Activated CD4-positive, alpha-beta T cell treated with anti-CD3 and anti-CD28 coated beads, Interleukin-2, amount 50 U/mL, for 4 hours (primary cell): ENCODE measurements at regions not wholly inside any gene's neighbourhood (a gene's known extent, or its start where the extent isn't known, plus 50 kb on each side); places are given as distances from the start of the nearest gene placed in this dataset.

Source experiments
- DNase-seq, 2 experiments: peaks; one replicate each; pipeline ENCODE4 v3.0.0-alpha.2; 2020

- DNase-seq, result no peak
Measured at GRCh38 chr3:117874028-117874690, 1160.5 kb downstream of the IGSF11 start.

DNA sequence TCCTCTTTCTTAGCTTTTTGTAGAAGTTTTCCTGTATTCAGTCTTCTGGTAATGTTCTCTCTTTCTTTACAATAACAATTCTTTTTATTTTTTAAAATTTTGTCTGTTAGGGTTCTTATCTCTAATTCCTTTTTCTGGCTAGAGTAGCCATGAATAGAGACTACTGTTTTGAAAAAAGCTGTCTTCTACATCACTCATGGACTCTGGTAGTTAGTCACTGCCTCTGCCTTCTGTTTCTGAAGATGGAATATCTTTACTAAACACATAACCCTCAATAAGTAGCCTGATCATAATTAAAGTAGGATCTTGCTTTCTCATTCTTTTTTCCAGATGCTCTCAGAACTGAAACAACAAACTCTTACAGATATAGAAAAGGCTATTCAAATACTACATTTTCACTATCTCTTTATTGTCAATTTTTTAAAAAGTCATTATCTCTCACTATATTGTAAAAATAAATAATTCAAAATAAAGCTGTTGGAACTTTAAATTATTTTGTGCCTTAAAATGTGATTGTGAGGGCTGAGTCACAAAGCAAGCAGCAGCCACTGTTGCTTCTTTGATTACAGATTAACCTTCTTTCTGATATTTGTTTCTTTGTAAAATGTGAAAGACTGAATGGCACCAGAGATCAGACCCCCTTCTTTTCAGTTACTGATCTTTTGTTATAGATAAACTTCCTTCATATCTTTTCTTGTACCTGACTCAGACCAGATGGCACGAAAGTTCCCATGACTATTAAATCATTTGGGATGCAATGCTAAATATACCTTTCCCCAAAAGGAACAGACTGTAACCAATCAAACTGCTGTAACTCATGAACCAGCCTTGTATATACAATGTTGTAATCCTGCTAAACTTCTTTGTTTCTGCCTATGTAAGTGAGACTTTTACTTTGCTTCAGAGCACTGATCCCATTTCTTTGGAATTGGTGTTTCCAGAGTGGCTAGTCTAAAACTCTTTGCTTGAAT lies 1159.5 kb downstream of the IGSF11 start:
- DNase-seq, result no peak

DNA sequence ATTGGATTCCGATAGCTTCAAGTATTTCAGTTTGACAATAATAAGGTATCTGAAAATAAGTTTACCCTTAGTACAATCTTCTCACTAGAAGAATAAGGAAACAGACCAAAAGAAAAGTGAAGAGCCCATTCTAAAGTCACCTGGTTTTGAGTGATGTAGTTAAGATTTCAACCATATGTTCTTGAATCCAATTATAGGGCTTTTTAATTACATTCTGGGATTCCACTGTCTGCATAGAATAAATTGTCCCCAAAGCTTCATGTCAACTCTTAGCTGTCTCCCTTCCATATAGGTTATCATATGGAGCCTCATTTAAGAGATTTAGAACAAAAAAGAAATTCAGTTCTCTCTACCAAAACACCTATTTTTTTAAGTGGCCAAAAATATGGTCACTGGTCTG lies 1158.8 kb downstream of the IGSF11 start:
- DNase-seq, result no peak

GRCh38 chr3:117880638-117881037 lies 1154.0 kb downstream of the IGSF11 start:
- no peak for DNase-seq

GRCh38 chr3:117881210-117881609 lies 1153.4 kb downstream of the IGSF11 start:
- no peak for DNase-seq

DNA sequence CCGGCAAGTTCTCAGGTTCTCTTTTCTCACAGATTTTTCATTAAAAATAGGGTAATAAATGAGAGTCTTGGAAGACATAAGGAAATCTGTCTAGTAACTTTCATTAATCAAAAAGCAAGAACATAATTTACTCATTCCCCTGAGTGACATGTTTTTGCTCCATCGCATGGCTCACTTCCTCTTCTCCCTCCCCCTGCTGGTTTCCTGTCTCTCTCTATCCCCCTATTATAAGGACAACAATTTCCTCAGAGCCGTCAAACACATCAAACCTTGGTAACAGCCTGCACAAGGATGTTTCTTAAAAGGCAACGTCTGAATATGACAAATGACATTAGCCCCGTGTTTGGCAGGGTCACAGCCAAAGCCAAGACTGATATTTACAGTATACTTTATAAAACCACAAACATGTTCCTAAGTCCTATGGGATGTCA lies 1149.6 kb downstream of the IGSF11 start:
- no peak for DNase-seq

DNA sequence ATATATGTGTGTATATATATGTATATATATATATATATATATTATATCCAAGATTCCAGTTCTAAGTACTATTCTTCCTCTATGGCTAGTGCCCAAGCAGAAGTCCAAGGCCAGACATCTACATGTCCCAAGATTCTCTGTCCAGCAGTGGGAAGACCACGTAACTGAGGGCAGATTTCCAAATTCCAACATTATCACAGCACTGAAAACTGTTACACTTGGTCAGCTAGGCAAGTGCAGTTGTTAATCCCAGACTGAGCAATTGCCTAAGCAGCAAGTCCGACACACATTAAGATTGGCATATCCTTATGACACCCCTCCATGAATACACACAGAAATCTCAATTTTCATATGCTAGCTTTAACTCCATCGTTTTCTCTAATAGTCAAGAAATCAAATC lies 1148.5 kb downstream of the IGSF11 start:
- no peak for DNase-seq

DNA sequence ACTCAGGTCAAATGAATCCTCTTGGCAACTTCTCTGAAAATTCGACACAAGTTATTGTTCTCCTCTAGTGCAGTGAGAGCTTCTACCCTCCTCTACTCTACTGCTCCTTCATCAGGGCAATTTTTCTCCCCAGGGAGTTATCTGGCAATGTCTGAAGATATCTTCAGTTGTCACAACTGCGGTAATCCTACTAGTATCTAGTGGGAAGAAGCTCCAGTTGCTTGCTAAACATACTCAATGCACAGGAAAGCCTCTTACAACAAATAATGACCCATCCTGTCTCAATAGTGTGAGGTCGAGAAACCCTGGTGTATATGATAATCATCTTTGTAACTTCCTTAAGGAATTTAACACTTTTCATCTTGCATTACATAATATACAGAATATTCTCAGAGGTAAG lies 1147.6 kb downstream of the IGSF11 start:
- DNase-seq, result no peak

GRCh38 chr3:117887901-117888300 lies 1146.7 kb downstream of the IGSF11 start:
- DNase-seq, result no peak

DNA sequence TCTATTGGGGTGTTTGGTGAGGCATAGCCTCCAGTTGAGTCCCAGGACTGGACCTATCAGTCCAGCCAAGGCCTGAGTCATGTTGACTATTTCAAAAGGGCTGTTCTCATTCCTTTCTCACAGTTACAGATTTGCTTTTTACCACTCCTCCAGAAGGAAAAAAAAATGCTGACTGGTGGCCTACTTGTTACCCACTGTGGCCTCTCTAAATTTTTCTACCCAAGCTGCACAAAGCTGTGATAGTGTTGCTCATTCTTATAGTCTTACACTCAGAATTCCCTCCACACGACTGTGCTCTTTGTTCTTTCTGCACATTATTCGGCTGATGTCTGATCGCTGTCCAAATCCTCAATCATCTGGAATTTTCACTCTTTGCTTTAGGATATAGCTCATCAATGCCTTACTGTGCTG lies 1142.2 kb downstream of the IGSF11 start:
- DNase-seq, result no peak

- DNase-seq, result no peak
Measured at GRCh38 chr3:117893001-117893400, 1141.6 kb downstream of the IGSF11 start.

- DNase-seq, result no peak
Measured at GRCh38 chr3:117893638-117894037, 1141.0 kb downstream of the IGSF11 start.

DNA sequence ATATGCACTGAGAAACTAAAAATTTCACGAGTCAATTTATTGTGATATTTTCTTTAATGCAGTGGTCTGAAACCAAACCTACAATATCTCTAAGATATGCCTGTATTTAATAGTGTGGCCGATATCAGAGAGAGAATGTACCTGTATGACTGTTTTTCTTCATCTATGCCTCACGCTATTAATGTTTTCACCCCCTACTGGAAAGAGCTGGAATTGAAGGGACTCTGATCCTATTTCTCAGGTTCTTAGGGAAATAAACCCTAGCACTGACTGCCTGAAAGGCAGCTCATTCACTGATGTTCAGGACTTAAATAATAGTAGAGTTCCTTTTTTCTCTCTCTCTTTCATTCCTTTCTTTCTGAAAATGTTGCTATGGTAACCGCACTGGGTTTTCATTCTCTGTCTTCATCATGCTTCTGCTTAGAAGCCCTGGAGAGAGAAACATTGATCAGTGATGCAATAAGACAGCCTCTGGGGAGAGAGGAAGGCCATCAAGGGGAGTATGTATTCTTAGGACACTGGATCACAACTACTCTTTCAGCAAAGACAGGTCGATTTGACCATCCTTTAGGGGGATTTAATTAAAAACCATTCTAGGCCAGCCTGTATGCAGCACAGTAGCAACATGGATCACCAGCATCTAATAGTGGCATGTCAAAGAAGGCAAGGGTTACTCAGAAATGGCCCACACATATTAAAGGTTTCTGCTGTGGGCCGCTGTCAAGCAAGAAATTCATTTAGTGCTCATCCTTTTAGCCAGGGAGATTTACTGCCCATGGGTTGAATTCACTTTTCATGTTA lies 1135.7 kb downstream of the IGSF11 start:
- DNase-seq, result no peak

DNA sequence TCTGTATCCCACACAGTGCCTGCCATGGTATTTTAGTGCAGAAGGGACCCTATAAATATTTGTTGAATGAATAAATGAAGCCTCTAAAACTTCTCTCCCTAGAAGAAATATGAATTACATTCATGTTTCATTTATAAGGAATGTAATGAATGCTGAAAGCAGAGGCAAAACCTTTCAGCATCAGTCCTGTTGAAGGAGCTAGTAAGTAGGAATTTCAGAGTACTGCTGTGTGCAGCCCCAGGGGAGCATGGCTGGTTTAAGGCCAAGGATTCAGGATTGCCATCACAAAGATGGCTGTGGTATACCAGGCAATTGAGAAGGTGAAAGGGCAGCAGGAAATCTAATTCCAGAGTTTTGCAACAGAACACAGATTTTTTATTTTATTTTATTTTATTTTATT lies 1131.4 kb downstream of the IGSF11 start:
- no peak for DNase-seq

GRCh38 chr3:117910820-117911521 lies 1123.7 kb downstream of the IGSF11 start:
- no peak for DNase-seq

DNA sequence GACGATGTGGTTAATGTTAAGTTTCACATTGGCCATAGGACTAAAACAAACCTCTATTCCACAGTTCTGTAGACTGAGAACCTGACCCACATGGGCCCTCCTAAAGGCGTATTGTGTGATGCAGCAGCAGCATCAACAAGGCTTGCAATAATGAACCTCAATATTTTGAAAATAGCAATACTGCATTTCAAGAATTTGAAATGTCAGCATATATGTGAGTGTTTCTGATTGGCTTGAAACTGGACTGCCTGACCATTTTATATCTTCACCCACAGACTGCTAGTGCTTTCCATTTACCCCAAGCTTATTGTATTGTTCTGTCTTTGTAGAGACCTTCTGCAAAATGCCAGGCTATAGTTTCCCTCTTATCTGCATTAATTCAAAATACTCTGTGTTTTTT lies 1122.3 kb downstream of the IGSF11 start:
- no peak for DNase-seq

DNA sequence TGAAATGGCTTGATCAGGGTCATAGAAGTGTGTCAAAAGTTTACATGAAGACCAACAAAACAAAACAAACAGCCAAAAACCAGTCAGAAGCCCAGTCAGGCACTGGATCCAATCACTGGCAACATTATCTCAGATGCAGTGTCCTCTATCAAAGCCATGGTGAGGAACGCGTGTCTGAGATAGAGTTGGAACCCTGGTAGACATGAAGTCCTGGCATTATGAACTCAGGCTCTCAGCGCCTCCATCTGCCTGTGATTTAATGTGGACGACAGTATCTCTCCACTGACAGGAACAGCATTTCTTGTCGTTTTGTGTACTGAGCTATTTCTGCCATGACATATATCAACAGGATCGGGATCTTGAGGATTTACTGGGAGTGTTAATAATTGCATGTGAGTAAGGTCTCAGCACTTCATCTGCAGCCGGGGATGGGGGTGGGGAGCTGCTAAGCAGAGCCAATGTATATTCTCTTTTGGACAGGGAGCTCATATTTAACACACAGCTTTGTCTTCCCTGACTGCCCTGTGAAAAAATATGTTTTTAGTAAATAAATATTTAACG lies 1120.0 kb downstream of the IGSF11 start:
- no peak for DNase-seq

GRCh38 chr3:117916839-117917238 lies 1117.8 kb downstream of the IGSF11 start:
- no peak for DNase-seq

- no peak for DNase-seq
Measured at GRCh38 chr3:117919621-117920020, 1115.0 kb downstream of the IGSF11 start.

- no peak for DNase-seq
Measured at GRCh38 chr3:117920253-117920898, 1114.3 kb downstream of the IGSF11 start.

DNA sequence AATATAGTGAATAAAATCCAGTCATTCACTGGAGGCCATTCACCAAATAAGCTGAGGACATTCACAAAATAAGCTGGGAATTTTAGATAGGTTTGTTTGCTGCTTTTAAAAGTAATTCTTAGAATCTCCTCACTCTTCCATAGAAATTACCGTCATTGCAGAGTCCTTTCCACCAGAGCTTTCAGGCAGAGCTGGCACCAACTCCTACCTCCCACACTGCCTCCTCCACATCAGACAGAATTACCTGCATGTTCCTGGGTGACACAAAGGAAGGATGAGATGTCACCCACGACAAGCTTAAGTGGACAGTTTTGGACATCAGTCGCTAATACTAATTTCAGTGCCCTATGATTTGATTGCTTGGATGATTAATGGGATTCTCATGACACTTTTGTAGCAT lies 1113.2 kb downstream of the IGSF11 start:
- no peak for DNase-seq

DNA sequence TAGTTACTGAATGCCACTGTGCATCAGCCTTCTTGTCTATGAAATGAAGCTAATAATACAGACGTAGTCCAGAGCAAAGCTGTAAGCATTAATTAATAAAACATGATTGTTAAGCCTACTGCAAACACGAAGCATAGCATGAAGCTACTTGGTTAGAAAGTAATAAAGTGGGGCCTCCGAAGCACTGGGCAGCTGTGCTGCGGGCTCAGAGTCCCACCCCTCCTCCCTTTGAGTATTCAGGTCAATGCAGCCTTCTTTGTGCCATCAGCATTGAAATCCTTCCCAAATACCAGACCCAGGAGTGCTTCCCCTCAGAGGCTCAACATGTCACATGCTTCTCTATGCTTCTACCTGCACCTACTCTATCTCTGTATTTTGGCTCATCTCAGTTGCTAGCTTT lies 1112.6 kb downstream of the IGSF11 start:
- no peak for DNase-seq
